ENCODE measurements at regions not wholly inside any gene's neighbourhood (a gene's known extent, or its start where the extent isn't known, plus 50 kb on each side); places are given as distances from the start of the nearest gene placed in this dataset.
"Not testable (repeated sequence)": the region's sequence is repeated elsewhere in the genome, so short reads cannot be mapped to it uniquely, and the experiment has no call there.

DNA sequence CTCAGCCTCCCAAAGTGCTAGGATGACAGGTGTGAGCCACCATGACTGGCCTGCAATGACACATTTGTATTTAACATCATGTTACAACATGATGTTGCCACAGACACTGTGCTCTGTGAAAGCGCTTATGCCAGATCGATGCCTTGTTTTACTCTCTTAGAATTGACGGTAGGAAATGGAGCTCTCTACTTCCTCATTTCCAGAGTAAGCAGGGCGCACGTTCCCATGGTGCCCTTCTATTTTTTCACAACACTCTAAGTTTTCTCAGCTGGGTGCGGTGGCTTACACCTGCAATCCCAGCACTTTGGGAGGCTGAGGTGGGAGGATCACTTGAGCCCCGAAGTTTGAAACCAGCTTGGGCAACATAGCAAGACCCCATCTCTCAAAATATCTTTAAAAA, 60.7 kb upstream of the DHRSX start:
- no peak for DNase-seq

DNA sequence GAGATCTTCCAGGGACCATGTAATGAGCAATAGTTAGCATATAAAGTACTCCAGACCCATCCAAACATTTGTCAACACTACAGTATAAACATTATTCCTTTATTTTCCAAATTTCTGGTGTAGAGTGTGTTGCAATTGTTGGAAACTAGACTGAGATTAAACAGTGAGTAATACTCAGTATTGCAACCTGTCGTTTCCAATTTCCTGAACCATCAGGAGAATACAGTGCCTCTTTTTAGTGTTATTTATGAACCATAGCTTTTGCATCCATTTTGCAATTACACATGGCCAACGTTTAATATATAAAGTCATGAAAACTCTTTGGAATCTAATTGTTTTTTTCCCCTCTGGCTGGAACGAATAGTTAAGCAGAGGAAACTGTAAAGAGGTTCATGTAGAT, 58.3 kb upstream of the DHRSX start:
- DNase-seq, result no peak

GRCh38 chrX:2554891-2555290, 54.1 kb upstream of the DHRSX start:
- DNase-seq, result no peak

GRCh38 chrX:2554066-2554465, 53.3 kb upstream of the DHRSX start:
- DNase-seq, result not testable (repeated sequence)

GRCh38 chrX:2552621-2553201, 51.9 kb upstream of the DHRSX start:
- no peak for DNase-seq

GRCh38 chrX:2550328-2551020, 49.7 kb upstream of the DHRSX start:
- DNase-seq, result no peak

Measured in activated CD4-positive, alpha-beta T cell treated with anti-CD3 and anti-CD28 coated beads for 1 hour (primary cell).